ENCODE measurements at regions not wholly inside any gene's neighbourhood (a gene's known extent, or its start where the extent isn't known, plus 50 kb on each side); places are given as distances from the start of the nearest gene placed in this dataset.
"Not testable (repeated sequence)": the region's sequence is repeated elsewhere in the genome, so short reads cannot be mapped to it uniquely, and the experiment has no call there.

- no peak for DNase-seq (ENCODE audit: low read depth in 2 of 2)
These were observed 633.7 kb upstream of the GJE1 start for GRCh38 chr6:141498977-141499376.

- DNase-seq (ENCODE audit: low read depth in 2 of 2) = no peak
These were observed 640.0 kb upstream of the GJE1 start for GRCh38 chr6:141492521-141493284.

- DNase-seq (ENCODE audit: low read depth in 2 of 2) = peak in 1 of 2 donors; percentile 2
These were observed 641.0 kb upstream of the GJE1 start for GRCh38 chr6:141491684-141492083.

GRCh38 chr6:141490982-141491381, 641.7 kb upstream of the GJE1 start:
- no peak for DNase-seq (ENCODE audit: low read depth in 2 of 2)

GRCh38 chr6:141488488-141488887, 644.2 kb upstream of the GJE1 start:
- peak in 1 of 2 donors; percentile 68 for DNase-seq (ENCODE audit: low read depth in 2 of 2)

GRCh38 chr6:141486942-141487341, 645.8 kb upstream of the GJE1 start:
- DNase-seq (ENCODE audit: low read depth in 2 of 2) = no peak

GRCh38 chr6:141484711-141485110, 648.0 kb upstream of the GJE1 start:
- DNase-seq (ENCODE audit: low read depth in 2 of 2) = peak in 1 of 2 donors; percentile 7

- DNase-seq (ENCODE audit: low read depth in 2 of 2) = peak; percentile 63 to 96
These were observed 649.1 kb upstream of the GJE1 start for GRCh38 chr6:141483598-141484061.

GRCh38 chr6:141482796-141483597, 649.7 kb upstream of the GJE1 start:
- DNase-seq (ENCODE audit: low read depth in 2 of 2) = peak in 1 of 2 donors; percentile 32

- peak in 1 of 2 donors; percentile 41 for DNase-seq (ENCODE audit: low read depth in 2 of 2)
These were observed 657.5 kb upstream of the GJE1 start for GRCh38 chr6:141475259-141475658.

GRCh38 chr6:141472162-141472928, 660.4 kb upstream of the GJE1 start:
- DNase-seq (ENCODE audit: low read depth in 2 of 2) = no peak

GRCh38 chr6:141470810-141471209, 661.9 kb upstream of the GJE1 start:
- DNase-seq (ENCODE audit: low read depth in 2 of 2) = no peak

- no peak for DNase-seq (ENCODE audit: low read depth in 2 of 2)
These were observed 664.8 kb upstream of the GJE1 start for GRCh38 chr6:141467881-141468280.

GRCh38 chr6:141467041-141467440, 665.7 kb upstream of the GJE1 start:
- DNase-seq (ENCODE audit: low read depth in 2 of 2) = no peak

- no peak for DNase-seq (ENCODE audit: low read depth in 2 of 2)
These were observed 667.8 kb upstream of the GJE1 start for GRCh38 chr6:141464896-141465295.

GRCh38 chr6:141464490-141464889, 668.2 kb upstream of the GJE1 start:
- DNase-seq (ENCODE audit: low read depth in 2 of 2) = peak; percentile 48 to 49

GRCh38 chr6:141463237-141463977, 669.3 kb upstream of the GJE1 start:
- no peak for DNase-seq (ENCODE audit: low read depth in 2 of 2)

GRCh38 chr6:141460743-141461484, 671.8 kb upstream of the GJE1 start:
- no peak for DNase-seq (ENCODE audit: low read depth in 2 of 2)

- DNase-seq (ENCODE audit: low read depth in 2 of 2) = not testable (repeated sequence)
These were observed 672.5 kb upstream of the GJE1 start for GRCh38 chr6:141460245-141460644.

- DNase-seq (ENCODE audit: low read depth in 2 of 2) = not testable (repeated sequence)
These were observed 674.7 kb upstream of the GJE1 start for GRCh38 chr6:141457984-141458383.

- DNase-seq (ENCODE audit: low read depth in 2 of 2) = no peak
These were observed 680.4 kb upstream of the GJE1 start for GRCh38 chr6:141452354-141452686.

Data from lung microvascular endothelial cell (primary cell).